ENCODE measurements at regions not wholly inside any gene's neighbourhood (a gene's known extent, or its start where the extent isn't known, plus 50 kb on each side); places are given as distances from the start of the nearest gene placed in this dataset.

DNA sequence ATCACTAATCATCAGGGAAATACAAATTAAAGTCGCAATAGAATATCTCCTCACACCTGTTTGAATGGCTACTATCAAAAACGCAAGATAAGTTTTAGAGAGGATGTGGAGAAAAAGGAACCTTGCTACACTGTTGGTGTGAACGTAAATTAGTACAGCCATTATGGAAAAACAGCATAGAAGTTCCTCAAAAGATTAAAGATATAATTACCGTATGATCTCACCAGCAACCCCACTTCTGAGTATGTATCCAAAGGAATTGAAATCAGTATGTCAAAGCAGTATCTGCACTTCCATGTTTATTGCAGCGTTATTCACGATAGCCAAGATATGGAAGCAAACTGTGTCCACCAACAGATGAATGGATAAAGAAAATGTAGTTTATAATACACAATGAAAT is 164.4 kb downstream of the ZNF365 start:
- TF ChIP-seq, protein P1, sequence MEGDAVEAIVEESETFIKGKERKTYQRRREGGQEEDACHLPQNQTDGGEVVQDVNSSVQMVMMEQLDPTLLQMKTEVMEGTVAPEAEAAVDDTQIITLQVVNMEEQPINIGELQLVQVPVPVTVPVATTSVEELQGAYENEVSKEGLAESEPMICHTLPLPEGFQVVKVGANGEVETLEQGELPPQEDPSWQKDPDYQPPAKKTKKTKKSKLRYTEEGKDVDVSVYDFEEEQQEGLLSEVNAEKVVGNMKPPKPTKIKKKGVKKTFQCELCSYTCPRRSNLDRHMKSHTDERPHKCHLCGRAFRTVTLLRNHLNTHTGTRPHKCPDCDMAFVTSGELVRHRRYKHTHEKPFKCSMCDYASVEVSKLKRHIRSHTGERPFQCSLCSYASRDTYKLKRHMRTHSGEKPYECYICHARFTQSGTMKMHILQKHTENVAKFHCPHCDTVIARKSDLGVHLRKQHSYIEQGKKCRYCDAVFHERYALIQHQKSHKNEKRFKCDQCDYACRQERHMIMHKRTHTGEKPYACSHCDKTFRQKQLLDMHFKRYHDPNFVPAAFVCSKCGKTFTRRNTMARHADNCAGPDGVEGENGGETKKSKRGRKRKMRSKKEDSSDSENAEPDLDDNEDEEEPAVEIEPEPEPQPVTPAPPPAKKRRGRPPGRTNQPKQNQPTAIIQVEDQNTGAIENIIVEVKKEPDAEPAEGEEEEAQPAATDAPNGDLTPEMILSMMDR (IDR thresholded peaks at IDR 0.05) = no peak
- TF ChIP-seq POLR2A (IDR thresholded peaks at IDR 0.05) = no peak

Data from testis (tissue), 2 donors.